Endothelial cell of umbilical vein (primary cell): ENCODE measurements at regions not wholly inside any gene's neighbourhood (a gene's known extent, or its start where the extent isn't known, plus 50 kb on each side); places are given as distances from the start of the nearest gene placed in this dataset.

Experiments
- BruUV-seq: library from RNA; stranded (reverse); fragments of 400-500 nt; replicated peaks from 2 replicates; lab custom pipeline; 2021; lab: Mats Ljungman, UMichigan
- CTCF ChIA-PET: fragments of 300-600, 350-600 bp; sonication (Branson Sonifier 250); formaldehyde crosslinking; loops from one replicate; lab custom pipeline; 2021; ENCODE audit warnings: antibody characterized with exemption, inconsistent platforms; lab: Charles Lee
- POLR2A ChIA-PET: fragments of 300-600, 350-600 bp; sonication (Branson Sonifier 250); formaldehyde crosslinking; loops from one replicate; lab custom pipeline; 2021; ENCODE audit warnings: antibody characterized with exemption, inconsistent platforms; lab: Charles Lee
- DNase-seq: peaks from one replicate; pipeline ENCODE4 v3.0.0-alpha.2; 2011; ENCODE audit warnings: low read depth, low spot score
- FAIRE-seq: peaks from 2 replicates; lab custom pipeline; 2011; peaks lifted over from hg19 to GRCh38; lab: Jason Lieb, UNC
- H2AFZ ChIP-seq: 2 replicates; pipeline ENCODE4 v1.6.0; 2012; ENCODE audit warnings: low read depth, low read length, control low read depth, inconsistent platforms
- H3K27ac ChIP-seq: 2 replicates; pipeline ENCODE4 v1.5.1; 2011; ENCODE audit warnings: low read depth, mild to moderate bottlenecking, control low read depth, low read length, moderate library complexity; ENCODE audit not compliant: insufficient read depth
- H3K27me3 ChIP-seq, 2 experiments: 2 replicates each; pipeline versions ENCODE4 v1.6.0 to v1.6.1; 2011; ENCODE audit warnings: low read length in 2 of 2, mixed read lengths in 1 of 2; ENCODE audit not compliant: control insufficient read depth in 2 of 2, insufficient read depth in 2 of 2
- H3K36me3 ChIP-seq, 2 experiments: 2 replicates in 1 of 2; 3 replicates in 1 of 2; pipeline ENCODE4 v1.5.1; 2011; ENCODE audit warnings: low read length in 2 of 2, mild to moderate bottlenecking in 1 of 2, moderate library complexity in 1 of 2; ENCODE audit not compliant: control insufficient read depth in 2 of 2, insufficient read depth in 2 of 2; ENCODE audit errors: extremely low read depth in 1 of 2
- H3K4me1 ChIP-seq: 3 replicates; pipeline ENCODE4 v1.5.1; 2011; ENCODE audit warnings: mild to moderate bottlenecking, low read length; ENCODE audit not compliant: control insufficient read depth, insufficient read depth; ENCODE audit errors: extremely low read depth
- H3K4me2 ChIP-seq: 2 replicates; pipeline ENCODE4 v1.6.1; 2011; ENCODE audit warnings: low read length, control low read depth, mixed read lengths; ENCODE audit not compliant: insufficient read depth
- H3K4me3 ChIP-seq, 3 experiments: fragments of 200-600 bp in 1 of 3; sonication (generic), shearing (Covaris generic) in 1 of 3; replicated peaks in 1 of 3; 2 replicates each; pipeline ENCODE4 v1.5.1; 2011 to 2016; ENCODE audit warnings: control low read depth in 3 of 3, low read length in 3 of 3, mild to moderate bottlenecking in 2 of 3, inconsistent platforms in 1 of 3, low read depth in 1 of 3, moderate library complexity in 1 of 3; ENCODE audit not compliant: insufficient read depth in 1 of 3
- H3K79me2 ChIP-seq: 2 replicates; pipeline ENCODE4 v1.6.0; 2012; ENCODE audit warnings: low read length, inconsistent platforms; ENCODE audit not compliant: control insufficient read depth, insufficient read depth
- H3K9ac ChIP-seq: replicated peaks from 2 replicates; pipeline ENCODE3; 2011; ENCODE audit warnings: low read length, control low read depth; ENCODE audit not compliant: insufficient read depth; ENCODE audit errors: extremely low read depth
- H3K9me1 ChIP-seq: replicated peaks from 3 replicates; pipeline ENCODE4 v1.6.0; 2011; ENCODE audit warnings: mild to moderate bottlenecking, low read length; ENCODE audit not compliant: control insufficient read depth, insufficient read depth; ENCODE audit errors: extremely low read depth
- H3K9me3 ChIP-seq: replicated peaks from 2 replicates; pipeline ENCODE4 v1.5.1; 2012; ENCODE audit warnings: low read length, inconsistent platforms; ENCODE audit not compliant: control insufficient read depth, insufficient read depth
- H4K20me1 ChIP-seq: replicated peaks from 2 replicates; pipeline ENCODE3; 2011; ENCODE audit warnings: mild to moderate bottlenecking, low read length; ENCODE audit not compliant: control insufficient read depth, insufficient read depth; ENCODE audit errors: extremely low read depth
- CTCF ChIP-seq, 2 donors: IDR thresholded peaks; 1 replicate in 1 of 2; 2 replicates in 1 of 2; pipeline ENCODE4 v1.5.1; 2011; ENCODE audit warnings: low read length in 2 of 2, mild to moderate bottlenecking in 2 of 2, moderate library complexity in 2 of 2, control low read depth in 1 of 2, inconsistent platforms in 1 of 2, low read depth in 1 of 2; ENCODE audit not compliant: insufficient read depth in 1 of 2; ENCODE audit errors: extremely low read depth in 1 of 2
- EZH2 ChIP-seq: IDR thresholded peaks from 2 replicates; pipeline ENCODE4 v1.6.1; 2012; ENCODE audit warnings: borderline replicate concordance, low read depth, mild to moderate bottlenecking, moderate library complexity, low read length, inconsistent platforms; ENCODE audit not compliant: severe bottlenecking
- FOS ChIP-seq: IDR thresholded peaks from 2 replicates; pipeline ENCODE4 v1.6.1; 2011; ENCODE audit warnings: mild to moderate bottlenecking, low read length, moderate library complexity, borderline replicate concordance; ENCODE audit not compliant: insufficient read depth
- GATA2 ChIP-seq: IDR thresholded peaks from 2 replicates; pipeline ENCODE4 v1.7.0; 2011; ENCODE audit warnings: low read depth, mild to moderate bottlenecking, moderate library complexity, mixed read lengths, low read length; ENCODE audit not compliant: insufficient read length, insufficient read depth
- JUN ChIP-seq: IDR thresholded peaks from 2 replicates; pipeline ENCODE4 v1.6.1; 2011; ENCODE audit warnings: borderline replicate concordance, low read depth; ENCODE audit not compliant: insufficient read length, insufficient read depth
- MAX ChIP-seq: IDR thresholded peaks from 2 replicates; pipeline ENCODE4 v1.6.1; 2011; ENCODE audit not compliant: insufficient read depth, insufficient read length
- MYC ChIP-seq: IDR thresholded peaks from one replicate; pipeline ENCODE4 v1.6.1; 2011; ENCODE audit warnings: mild to moderate bottlenecking, low read depth, low read length
- POLR2A ChIP-seq: IDR thresholded peaks from 2 replicates; pipeline ENCODE4 v1.6.1; 2012; ENCODE audit warnings: low read depth, mild to moderate bottlenecking, control low read depth, low read length
- POLR2AphosphoS5 ChIP-seq: IDR thresholded peaks from 2 replicates; pipeline ENCODE4 v1.6.1; 2012; ENCODE audit warnings: low read depth, mild to moderate bottlenecking, control low read depth, low read length, moderate library complexity; ENCODE audit not compliant: insufficient read depth
- dilution Hi-C: fragments of 300-500 bp; cut with MboI; formaldehyde crosslinking; loops from one replicate; pipeline ENCODE4 v1.15.0; 2019; ENCODE audit warnings: low sequenced_read_pairs; ENCODE audit not compliant: extremely low pct_ligation_motif_present
- intact Hi-C: fragments of 100-400 bp; cut with micrococcal nuclease; formaldehyde crosslinking; loops from one replicate; pipeline ENCODE4 v1.10.0; 2022

DNA sequence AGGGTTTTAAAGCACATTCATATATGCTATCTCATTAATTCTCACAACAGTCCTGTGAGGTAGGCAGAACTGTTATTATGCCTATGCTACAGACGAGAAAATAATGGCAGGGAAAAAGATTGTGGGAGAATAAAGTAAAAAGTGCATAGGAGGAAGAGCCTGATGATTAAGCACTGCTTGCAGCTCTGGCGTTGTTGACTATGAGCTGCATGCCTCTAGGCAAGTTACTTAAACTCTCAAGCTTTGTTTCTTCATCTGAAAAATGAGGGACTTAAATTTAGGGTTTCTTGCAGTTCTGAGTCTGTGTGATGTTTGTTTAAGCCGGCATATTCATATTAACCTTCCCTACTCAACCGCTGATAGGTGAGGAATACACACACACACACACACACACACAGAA is 51.6 kb upstream of the RAPH1 start:
- dilution Hi-C loops = no loop called here
- intact Hi-C loops = no loop called here
- Histone ChIP-seq H3K9ac (no peak overlapping the region), H3K4me2 (no peak overlapping the region), H3K4me1 (peaks cover 10% of the 10 kb centered on the region), H3K27me3 (no peaks in the 10 kb centered on the region), H4K20me1 (no peaks in the 10 kb centered on the region), H3K9me3 (no peaks in the 10 kb centered on the region), H3K79me2 (no peaks in the 10 kb centered on the region), H3K4me3 (no peak overlapping the region), H3K9me1 (no peaks in the 10 kb centered on the region), H3K27ac (no peak overlapping the region), H3K36me3 (no peaks in the 10 kb centered on the region), H2AFZ (no peak overlapping the region)
- POLR2A ChIA-PET = no interaction called here
- TF ChIP-seq EZH2 = no peak
- TF ChIP-seq GATA2 = no peak
- no peak for TF ChIP-seq JUN
- TF ChIP-seq MAX = no peak
- no peak for TF ChIP-seq POLR2AphosphoS5
- TF ChIP-seq POLR2A = no peak
- TF ChIP-seq MYC = no peak
- no peak for TF ChIP-seq FOS
- TF ChIP-seq CTCF (IDR thresholded peaks at IDR 0.05; ENCODE audit: extremely low read depth in 1 of 2, insufficient read depth in 1 of 2, low read depth in 1 of 2, low read length in 2 of 2) = no peak
- no TSS peak for BruUV-seq
- DNase-seq (no peak), FAIRE-seq (no peak)
- CTCF ChIA-PET = no interaction called here
